Mesothelial cell of epicardium (in vitro differentiated cells): ENCODE measurements at regions not wholly inside any gene's neighbourhood (a gene's known extent, or its start where the extent isn't known, plus 50 kb on each side); places are given as distances from the start of the nearest gene placed in this dataset.

Experiments used
- DNase-seq, 2 experiments: peaks; one replicate each; pipeline ENCODE4 v3.0.0; 2021; ENCODE audit warnings: low spot score in 2 of 2; ENCODE audit not compliant: unreplicated experiment in 2 of 2
- H3K27ac Mint-ChIP-seq: 2 replicates; pipeline ENCODE4 v1.8.0; 2021; ENCODE audit warnings: mixed read lengths
- H3K27me3 Mint-ChIP-seq: 2 replicates; pipeline ENCODE4 v1.8.0; 2021; ENCODE audit warnings: low read depth, mixed read lengths
- H3K36me3 Mint-ChIP-seq: 2 replicates; pipeline ENCODE4 v1.8.0; 2021; ENCODE audit warnings: mixed read lengths
- H3K4me1 Mint-ChIP-seq: 2 replicates; pipeline ENCODE4 v1.8.0; 2021; ENCODE audit warnings: mixed read lengths
- H3K4me3 Mint-ChIP-seq: 2 replicates; pipeline ENCODE4 v1.8.0; 2021; ENCODE audit warnings: mild to moderate bottlenecking, moderate library complexity, mixed read lengths
- H3K9me3 Mint-ChIP-seq: 2 replicates; pipeline ENCODE4 v1.8.0; 2021; ENCODE audit warnings: mixed read lengths
- CTCF ChIP-seq: fragments of 200-600 bp; sonication (generic); IDR thresholded peaks from one replicate; pipeline ENCODE4 v1.5.0; 2021; ENCODE audit warnings: antibody characterized with exemption; ENCODE audit not compliant: unreplicated experiment

GRCh38 chr11:29027436-29027835 lies 919.2 kb downstream of the METTL15 start:
- Mint-ChIP-seq H3K36me3 (peaks cover 7% of the 10 kb centered on the region), H3K27ac (no peak overlapping the region), H3K4me1 (peaks cover 1% of the 10 kb centered on the region), H3K9me3 (peaks cover 42% of the 10 kb centered on the region), H3K27me3 (no peaks in the 10 kb centered on the region), H3K4me3 (no peak overlapping the region)
- TF ChIP-seq CTCF, result no peak
- no peak for DNase-seq

GRCh38 chr11:29026286-29026685 lies 918.1 kb downstream of the METTL15 start:
- TF ChIP-seq CTCF, result no peak
- Mint-ChIP-seq H3K27me3 (no peaks in the 10 kb centered on the region), H3K4me1 (peaks cover 1% of the 10 kb centered on the region), H3K9me3 (peaks cover 47% of the 10 kb centered on the region), H3K36me3 (peaks cover 7% of the 10 kb centered on the region), H3K4me3 (no peak overlapping the region), H3K27ac (no peak overlapping the region)
- DNase-seq, result no peak

- Mint-ChIP-seq H3K9me3 (peaks cover 42% of the 10 kb centered on the region), H3K27me3 (no peaks in the 10 kb centered on the region), H3K27ac (no peak overlapping the region), H3K4me3 (no peak overlapping the region), H3K4me1 (peaks cover 1% of the 10 kb centered on the region), H3K36me3 (peaks cover 7% of the 10 kb centered on the region)
- no peak for TF ChIP-seq CTCF
- no peak for DNase-seq
These were observed 916.8 kb downstream of the METTL15 start for GRCh38 chr11:29025001-29025400.

GRCh38 chr11:29024386-29024785 lies 916.2 kb downstream of the METTL15 start:
- no peak overlapping the region for H3K27ac Mint-ChIP-seq
- no peak for DNase-seq

GRCh38 chr11:29023761-29024160 lies 915.6 kb downstream of the METTL15 start:
- Mint-ChIP-seq H3K36me3 (peaks cover 4% of the 10 kb centered on the region), H3K4me3 (no peak overlapping the region), H3K27me3 (no peaks in the 10 kb centered on the region), H3K9me3 (peaks cover 34% of the 10 kb centered on the region), H3K4me1 (peaks cover 4% of the 10 kb centered on the region), H3K27ac (no peak overlapping the region)
- no peak for TF ChIP-seq CTCF
- no peak for DNase-seq

More at GRCh38 chr11:29024386-29024785, 916.2 kb downstream of the METTL15 start:
- no peak overlapping the region for H3K4me3 Mint-ChIP-seq
- H3K36me3 Mint-ChIP-seq, result peaks cover 6% of the 10 kb centered on the region
- peaks cover 40% of the 10 kb centered on the region for H3K9me3 Mint-ChIP-seq
- TF ChIP-seq CTCF, result no peak
- no peaks in the 10 kb centered on the region for H3K27me3 Mint-ChIP-seq
- H3K4me1 Mint-ChIP-seq, result peaks cover 1% of the 10 kb centered on the region

GRCh38 chr11:29022676-29023075 lies 914.5 kb downstream of the METTL15 start:
- Mint-ChIP-seq H3K4me3 (no peak overlapping the region), H3K27me3 (no peaks in the 10 kb centered on the region), H3K9me3 (peaks cover 26% of the 10 kb centered on the region), H3K4me1 (peaks cover 8% of the 10 kb centered on the region), H3K36me3 (no peaks in the 10 kb centered on the region), H3K27ac (no peak overlapping the region)
- DNase-seq, result no peak
- TF ChIP-seq CTCF, result no peak
